IPS-NIHi11 (cell line): ENCODE measurements at regions not wholly inside any gene's neighbourhood (a gene's known extent, or its start where the extent isn't known, plus 50 kb on each side); places are given as distances from the start of the nearest gene placed in this dataset.

ENCODE experiments used
- DNase-seq: peaks from one replicate; pipeline ENCODE4 v3.0.0; 2012; ENCODE audit warnings: mixed read lengths, low spot score

GRCh38 chr3:25362118-25362517 is 65.9 kb upstream of the RARB start:
- no peak for DNase-seq

- DNase-seq: no peak
These were observed 62.4 kb upstream of the RARB start for GRCh38 chr3:25365636-25366035.

- DNase-seq: no peak
These were observed 61.0 kb upstream of the RARB start for GRCh38 chr3:25367025-25367424.

GRCh38 chr3:25372167-25372566 is 55.9 kb upstream of the RARB start:
- no peak for DNase-seq

- no peak for DNase-seq
These were observed 51.7 kb upstream of the RARB start for GRCh38 chr3:25376340-25376739.

GRCh38 chr3:25377042-25377441 is 51.0 kb upstream of the RARB start:
- no peak for DNase-seq
